Osteocyte (in vitro differentiated cells): ENCODE measurements at regions not wholly inside any gene's neighbourhood (a gene's known extent, or its start where the extent isn't known, plus 50 kb on each side); places are given as distances from the start of the nearest gene placed in this dataset.

ENCODE experiments used
- DNase-seq: peaks from one replicate; pipeline ENCODE4 v3.0.0; 2021; ENCODE audit warnings: mixed read lengths; ENCODE audit not compliant: unreplicated experiment; ENCODE audit errors: extremely low spot score
- H3K27ac Mint-ChIP-seq: one replicate; pipeline ENCODE4 v1.8.0; 2021; ENCODE audit warnings: mild to moderate bottlenecking, mixed read lengths; ENCODE audit not compliant: unreplicated experiment
- H3K27me3 Mint-ChIP-seq: one replicate; pipeline ENCODE4 v1.8.0; 2021; ENCODE audit warnings: mixed read lengths; ENCODE audit not compliant: unreplicated experiment
- H3K36me3 Mint-ChIP-seq: one replicate; pipeline ENCODE4 v1.8.0; 2021; ENCODE audit warnings: mixed read lengths; ENCODE audit not compliant: unreplicated experiment
- H3K4me1 Mint-ChIP-seq: one replicate; pipeline ENCODE4 v1.8.0; 2021; ENCODE audit warnings: mixed read lengths; ENCODE audit not compliant: unreplicated experiment
- H3K4me3 Mint-ChIP-seq: one replicate; pipeline ENCODE4 v1.8.0; 2021; ENCODE audit warnings: mild to moderate bottlenecking, moderate library complexity, mixed read lengths; ENCODE audit not compliant: unreplicated experiment
- H3K9me3 Mint-ChIP-seq: one replicate; pipeline ENCODE4 v1.8.0; 2021; ENCODE audit warnings: mixed read lengths; ENCODE audit not compliant: unreplicated experiment
- CTCF ChIP-seq: fragments of 200-600 bp; sonication (generic); IDR thresholded peaks from 2 replicates; pipeline ENCODE4 v1.5.0; 2021; ENCODE audit warnings: antibody characterized with exemption, mild to moderate bottlenecking, moderate library complexity

GRCh38 chr2:150693556-150693955 is 206.1 kb upstream of the RND3 start:
- H3K4me3 Mint-ChIP-seq: no peak overlapping the region
- TF ChIP-seq CTCF: no peak
- H3K36me3 Mint-ChIP-seq: no peaks in the 10 kb centered on the region
- DNase-seq: no peak
- no peaks in the 10 kb centered on the region for H3K27me3 Mint-ChIP-seq
- no peak overlapping the region for H3K27ac Mint-ChIP-seq
- H3K9me3 Mint-ChIP-seq: no peaks in the 10 kb centered on the region
- peaks cover 27% of the 10 kb centered on the region for H3K4me1 Mint-ChIP-seq

GRCh38 chr2:150690870-150691269 is 203.4 kb upstream of the RND3 start:
- H3K36me3 Mint-ChIP-seq: no peaks in the 10 kb centered on the region
- H3K27me3 Mint-ChIP-seq: no peaks in the 10 kb centered on the region
- H3K4me3 Mint-ChIP-seq: no peak overlapping the region
- H3K9me3 Mint-ChIP-seq: no peaks in the 10 kb centered on the region
- TF ChIP-seq CTCF: no peak
- H3K4me1 Mint-ChIP-seq: peaks cover 23% of the 10 kb centered on the region
- H3K27ac Mint-ChIP-seq: no peak overlapping the region
- DNase-seq: no peak

DNA sequence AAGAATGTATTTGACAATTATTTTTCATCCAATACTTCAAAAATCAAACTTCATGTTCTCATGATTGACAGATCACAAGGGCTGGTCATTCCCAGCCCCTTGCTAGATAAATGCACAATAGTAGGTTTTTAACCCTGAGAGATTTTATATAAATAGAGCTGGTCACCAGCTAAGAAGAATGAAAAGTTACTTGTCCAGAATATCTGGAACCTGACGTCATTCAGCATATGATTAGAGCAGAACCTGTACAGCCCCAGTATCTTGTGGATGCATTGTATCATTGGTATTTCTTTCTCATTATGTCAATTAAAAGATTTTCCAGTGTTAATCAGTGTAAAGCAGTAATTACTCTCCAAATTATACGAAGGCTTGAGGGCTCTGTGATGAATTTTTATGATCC is 202.8 kb upstream of the RND3 start:
- Mint-ChIP-seq H3K4me1 (peaks cover 28% of the 10 kb centered on the region), H3K4me3 (no peak overlapping the region), H3K27me3 (no peaks in the 10 kb centered on the region), H3K36me3 (no peaks in the 10 kb centered on the region), H3K9me3 (no peaks in the 10 kb centered on the region), H3K27ac (no peak overlapping the region)
- DNase-seq: no peak
- TF ChIP-seq CTCF: no peak

- Mint-ChIP-seq H3K9me3 (no peaks in the 10 kb centered on the region), H3K4me3 (no peak overlapping the region), H3K36me3 (no peaks in the 10 kb centered on the region), H3K27me3 (no peaks in the 10 kb centered on the region), H3K4me1 (peaks cover 28% of the 10 kb centered on the region), H3K27ac (peak overlapping the region; percentile 38)
- no peak for DNase-seq
- TF ChIP-seq CTCF: no peak
These were observed 202.1 kb upstream of the RND3 start for GRCh38 chr2:150689590-150689989.

GRCh38 chr2:150688016-150688415 is 200.5 kb upstream of the RND3 start:
- H3K27ac Mint-ChIP-seq: no peak overlapping the region
- H3K4me1 Mint-ChIP-seq: peaks cover 28% of the 10 kb centered on the region
- no peaks in the 10 kb centered on the region for H3K9me3 Mint-ChIP-seq
- no peak overlapping the region for H3K4me3 Mint-ChIP-seq
- TF ChIP-seq CTCF: no peak
- H3K27me3 Mint-ChIP-seq: no peaks in the 10 kb centered on the region
- no peaks in the 10 kb centered on the region for H3K36me3 Mint-ChIP-seq
- DNase-seq: no peak
